ENCODE measurements at regions not wholly inside any gene's neighbourhood (a gene's known extent, or its start where the extent isn't known, plus 50 kb on each side); places are given as distances from the start of the nearest gene placed in this dataset.

DNA sequence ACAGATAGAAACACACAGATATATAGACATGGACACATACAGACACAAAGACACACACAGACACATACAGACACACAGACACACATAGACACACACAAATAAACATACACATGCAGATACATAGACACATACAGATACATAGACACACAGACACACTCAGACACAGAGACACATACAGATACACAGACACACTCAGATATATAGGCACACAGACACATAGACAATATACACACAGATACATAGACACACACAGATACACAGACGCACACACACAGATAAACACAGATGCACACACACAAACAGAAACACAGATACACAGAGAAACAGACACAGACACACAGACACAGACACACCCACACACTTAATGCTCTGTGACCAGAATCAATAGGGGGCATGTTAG, 156.8 kb downstream of the IRX2 start:
- no peak overlapping the region for H3K4me2 ChIP-seq (ENCODE audit: low read length)
- no peak for DNase-seq (ENCODE audit: low read depth, low spot score)
- H3K4me1 ChIP-seq (ENCODE audit: control insufficient read depth in 1 of 2, insufficient read depth in 2 of 2, low read length in 2 of 2): no peaks in the 10 kb centered on the region
- no peak overlapping the region for H3K4me3 ChIP-seq (replicated peaks in 1 of 2; ENCODE audit: low read depth in 1 of 2, low read length in 2 of 2)
- ATAC-seq: no peak
- intact Hi-C loops (cut with micrococcal nuclease): no loop called here
- POLR2A ChIA-PET: no interaction called here
- no peaks in the 10 kb centered on the region for H3K9me2 ChIP-seq (ENCODE audit: insufficient read depth)
- H3K9ac ChIP-seq (ENCODE audit: low read length): no peak overlapping the region
- no peaks in the 10 kb centered on the region; the same call in 1 of the 2 replicates for H4K20me1 ChIP-seq (ENCODE audit: insufficient read depth)
- CTCF ChIA-PET: no interaction called here
- RAD21 ChIA-PET (ENCODE audit: low non-redundant PET in 1 of 2, low total read pairs in 2 of 2, uncharacterized antibody in 2 of 2, unreplicated experiment in 2 of 2): no interaction called here
- no TSS peak for BruUV-seq (replicated peaks)
- H3K36me3 ChIP-seq (ENCODE audit: control insufficient read depth in 1 of 2, insufficient read depth in 2 of 2, low read length in 2 of 2): no peaks in the 10 kb centered on the region
- no peaks in the 10 kb centered on the region for H3K27me3 ChIP-seq (ENCODE audit: insufficient read depth, low read length)
- no peak overlapping the region for H2AFZ ChIP-seq (ENCODE audit: low read depth, low read length, poor library complexity, severe bottlenecking)
- TF ChIP-seq, protein P1, sequence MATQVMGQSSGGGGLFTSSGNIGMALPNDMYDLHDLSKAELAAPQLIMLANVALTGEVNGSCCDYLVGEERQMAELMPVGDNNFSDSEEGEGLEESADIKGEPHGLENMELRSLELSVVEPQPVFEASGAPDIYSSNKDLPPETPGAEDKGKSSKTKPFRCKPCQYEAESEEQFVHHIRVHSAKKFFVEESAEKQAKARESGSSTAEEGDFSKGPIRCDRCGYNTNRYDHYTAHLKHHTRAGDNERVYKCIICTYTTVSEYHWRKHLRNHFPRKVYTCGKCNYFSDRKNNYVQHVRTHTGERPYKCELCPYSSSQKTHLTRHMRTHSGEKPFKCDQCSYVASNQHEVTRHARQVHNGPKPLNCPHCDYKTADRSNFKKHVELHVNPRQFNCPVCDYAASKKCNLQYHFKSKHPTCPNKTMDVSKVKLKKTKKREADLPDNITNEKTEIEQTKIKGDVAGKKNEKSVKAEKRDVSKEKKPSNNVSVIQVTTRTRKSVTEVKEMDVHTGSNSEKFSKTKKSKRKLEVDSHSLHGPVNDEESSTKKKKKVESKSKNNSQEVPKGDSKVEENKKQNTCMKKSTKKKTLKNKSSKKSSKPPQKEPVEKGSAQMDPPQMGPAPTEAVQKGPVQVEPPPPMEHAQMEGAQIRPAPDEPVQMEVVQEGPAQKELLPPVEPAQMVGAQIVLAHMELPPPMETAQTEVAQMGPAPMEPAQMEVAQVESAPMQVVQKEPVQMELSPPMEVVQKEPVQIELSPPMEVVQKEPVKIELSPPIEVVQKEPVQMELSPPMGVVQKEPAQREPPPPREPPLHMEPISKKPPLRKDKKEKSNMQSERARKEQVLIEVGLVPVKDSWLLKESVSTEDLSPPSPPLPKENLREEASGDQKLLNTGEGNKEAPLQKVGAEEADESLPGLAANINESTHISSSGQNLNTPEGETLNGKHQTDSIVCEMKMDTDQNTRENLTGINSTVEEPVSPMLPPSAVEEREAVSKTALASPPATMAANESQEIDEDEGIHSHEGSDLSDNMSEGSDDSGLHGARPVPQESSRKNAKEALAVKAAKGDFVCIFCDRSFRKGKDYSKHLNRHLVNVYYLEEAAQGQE (IDR thresholded peaks at IDR 0.05; ENCODE audit: low read depth): no peak
- TF ChIP-seq YY1 (IDR thresholded peaks at IDR 0.05; ENCODE audit: extremely low read depth, insufficient replicate concordance, low read depth, low read length) (no peak), SP1 (IDR thresholded peaks at IDR 0.05; ENCODE audit: low read depth) (no peak), ATF3 (IDR thresholded peaks at IDR 0.05) (no peak), EGR1 (IDR thresholded peaks at IDR 0.05; ENCODE audit: low read depth) (no peak)
- H3K27ac ChIP-seq (ENCODE audit: low read depth, low read length): no peak overlapping the region
- peaks cover 8 to 28% of the 10 kb centered on the region in 2 experiments; a peak in 2 of 4 replicates for H3K9me3 ChIP-seq (ENCODE audit: control insufficient read depth in 1 of 2, insufficient read depth in 1 of 2, low read depth in 1 of 2, low read length in 2 of 2)
- no peaks in the 10 kb centered on the region for H3K79me2 ChIP-seq (ENCODE audit: insufficient read depth, low read length)

DNA sequence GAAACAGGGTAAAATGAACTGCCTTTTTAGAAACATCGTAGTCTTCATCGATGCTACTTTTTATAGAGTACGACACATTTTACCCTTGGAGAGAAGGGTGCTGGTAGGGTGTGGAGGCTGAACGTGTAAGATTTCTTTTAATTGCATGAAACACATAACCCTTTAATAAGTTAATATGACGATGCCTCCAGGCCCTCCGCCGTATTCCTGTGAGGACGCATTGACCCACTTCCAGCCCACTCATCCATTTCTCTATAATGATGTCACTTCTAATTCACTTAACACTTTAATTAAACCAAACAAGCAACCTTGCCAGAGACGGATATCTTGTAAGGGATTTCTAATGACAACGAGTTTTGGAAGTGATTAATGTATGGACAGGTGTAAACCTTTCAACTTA, 158.7 kb downstream of the IRX2 start:
- BruUV-seq (replicated peaks): no TSS peak
- no peak overlapping the region for H3K27ac ChIP-seq (ENCODE audit: low read depth, low read length)
- no peak for ATAC-seq
- no peak overlapping the region for H3K9ac ChIP-seq (ENCODE audit: low read length)
- H2AFZ ChIP-seq (ENCODE audit: low read depth, low read length, poor library complexity, severe bottlenecking): no peak overlapping the region
- peaks cover 14 to 25% of the 10 kb centered on the region in 2 experiments; a peak in 2 of 4 replicates for H3K9me3 ChIP-seq (ENCODE audit: control insufficient read depth in 1 of 2, insufficient read depth in 1 of 2, low read depth in 1 of 2, low read length in 2 of 2)
- H3K79me2 ChIP-seq (ENCODE audit: insufficient read depth, low read length): no peaks in the 10 kb centered on the region
- no peak for DNase-seq (ENCODE audit: low read depth, low spot score)
- POLR2A ChIA-PET: no interaction called here
- TF ChIP-seq YY1 (IDR thresholded peaks at IDR 0.05; ENCODE audit: extremely low read depth, insufficient replicate concordance, low read depth, low read length) (no peak), POLR2A (IDR thresholded peaks at IDR 0.05; ENCODE audit: borderline replicate concordance, extremely low read depth, insufficient read depth, insufficient read length) (no peak), RAD21 (IDR thresholded peaks at IDR 0.05; ENCODE audit: low read depth) (no peak), POLR2AphosphoS5 (IDR thresholded peaks at IDR 0.05; ENCODE audit: low read depth, low read length) (no peak), SRF (IDR thresholded peaks at IDR 0.05; ENCODE audit: low read depth) (no peak), TCF7L2 (IDR thresholded peaks at IDR 0.05; ENCODE audit: borderline replicate concordance, extremely low read depth, insufficient read depth, insufficient read length) (no peak)
- TF ChIP-seq, protein P2, sequence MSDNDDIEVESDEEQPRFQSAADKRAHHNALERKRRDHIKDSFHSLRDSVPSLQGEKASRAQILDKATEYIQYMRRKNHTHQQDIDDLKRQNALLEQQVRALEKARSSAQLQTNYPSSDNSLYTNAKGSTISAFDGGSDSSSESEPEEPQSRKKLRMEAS (IDR thresholded peaks at IDR 0.05): no peak
- TF ChIP-seq, protein P1 (IDR thresholded peaks at IDR 0.05; ENCODE audit: low read depth): no peak
- H4K20me1 ChIP-seq (ENCODE audit: insufficient read depth): no peaks in the 10 kb centered on the region; the same call in 1 of the 2 replicates
- RAD21 ChIA-PET (ENCODE audit: low non-redundant PET in 1 of 2, low total read pairs in 2 of 2, uncharacterized antibody in 2 of 2, unreplicated experiment in 2 of 2): no interaction called here
- CTCF ChIA-PET: no interaction called here
- no peaks in the 10 kb centered on the region for H3K27me3 ChIP-seq (ENCODE audit: insufficient read depth, low read length)
- H3K4me1 ChIP-seq (ENCODE audit: control insufficient read depth in 1 of 2, insufficient read depth in 2 of 2, low read length in 2 of 2): no peaks in the 10 kb centered on the region
- H3K9me2 ChIP-seq (ENCODE audit: insufficient read depth): no peaks in the 10 kb centered on the region
- intact Hi-C loops (cut with micrococcal nuclease): no loop called here
- H3K36me3 ChIP-seq (ENCODE audit: control insufficient read depth in 1 of 2, insufficient read depth in 2 of 2, low read length in 2 of 2): no peaks in the 10 kb centered on the region
- no peak overlapping the region for H3K4me3 ChIP-seq (replicated peaks in 1 of 2; ENCODE audit: low read depth in 1 of 2, low read length in 2 of 2)
- no peak overlapping the region for H3K4me2 ChIP-seq (ENCODE audit: low read length)

All from HCT116 (cell line).